ENCODE measurements at regions not wholly inside any gene's neighbourhood (a gene's known extent, or its start where the extent isn't known, plus 50 kb on each side); places are given as distances from the start of the nearest gene placed in this dataset.

DNA sequence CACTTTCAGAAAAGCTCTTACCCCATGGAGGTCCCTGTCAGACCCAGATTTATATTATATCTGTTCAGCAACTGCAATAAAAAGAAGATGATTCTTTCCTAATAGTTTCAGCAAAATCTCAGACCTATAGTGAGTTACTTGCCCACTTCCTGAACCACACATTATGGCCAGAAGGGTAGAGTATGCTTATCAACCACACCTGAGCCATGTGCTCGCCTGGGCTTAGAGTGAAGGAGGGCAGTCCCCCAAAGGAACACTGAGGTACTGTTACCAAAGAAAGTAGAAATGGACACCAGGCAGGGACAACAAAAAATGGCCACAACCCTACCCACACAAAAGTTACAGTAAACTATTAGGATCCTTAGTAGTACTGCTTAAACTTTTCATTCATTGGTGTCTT is 128.7 kb downstream of the ZNF608 start (continued):
- TF ChIP-seq, protein P1, sequence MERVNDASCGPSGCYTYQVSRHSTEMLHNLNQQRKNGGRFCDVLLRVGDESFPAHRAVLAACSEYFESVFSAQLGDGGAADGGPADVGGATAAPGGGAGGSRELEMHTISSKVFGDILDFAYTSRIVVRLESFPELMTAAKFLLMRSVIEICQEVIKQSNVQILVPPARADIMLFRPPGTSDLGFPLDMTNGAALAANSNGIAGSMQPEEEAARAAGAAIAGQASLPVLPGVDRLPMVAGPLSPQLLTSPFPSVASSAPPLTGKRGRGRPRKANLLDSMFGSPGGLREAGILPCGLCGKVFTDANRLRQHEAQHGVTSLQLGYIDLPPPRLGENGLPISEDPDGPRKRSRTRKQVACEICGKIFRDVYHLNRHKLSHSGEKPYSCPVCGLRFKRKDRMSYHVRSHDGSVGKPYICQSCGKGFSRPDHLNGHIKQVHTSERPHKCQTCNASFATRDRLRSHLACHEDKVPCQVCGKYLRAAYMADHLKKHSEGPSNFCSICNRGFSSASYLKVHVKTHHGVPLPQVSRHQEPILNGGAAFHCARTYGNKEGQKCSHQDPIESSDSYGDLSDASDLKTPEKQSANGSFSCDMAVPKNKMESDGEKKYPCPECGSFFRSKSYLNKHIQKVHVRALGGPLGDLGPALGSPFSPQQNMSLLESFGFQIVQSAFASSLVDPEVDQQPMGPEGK (CRISPR knock-in tag; IDR thresholded peaks at IDR 0.05; ENCODE audit: borderline replicate concordance) = no peak
- TF ChIP-seq ARNTL (CRISPR knock-in tag; IDR thresholded peaks at IDR 0.05; ENCODE audit: borderline replicate concordance, low read depth) = no peak
- TF ChIP-seq SNAI2 (CRISPR knock-in tag; IDR thresholded peaks at IDR 0.05) = no peak
- TF ChIP-seq ZNF565 (CRISPR knock-in tag; conservative IDR thresholded peaks at IDR 0.05; ENCODE audit: low read depth) = no peak

DNA sequence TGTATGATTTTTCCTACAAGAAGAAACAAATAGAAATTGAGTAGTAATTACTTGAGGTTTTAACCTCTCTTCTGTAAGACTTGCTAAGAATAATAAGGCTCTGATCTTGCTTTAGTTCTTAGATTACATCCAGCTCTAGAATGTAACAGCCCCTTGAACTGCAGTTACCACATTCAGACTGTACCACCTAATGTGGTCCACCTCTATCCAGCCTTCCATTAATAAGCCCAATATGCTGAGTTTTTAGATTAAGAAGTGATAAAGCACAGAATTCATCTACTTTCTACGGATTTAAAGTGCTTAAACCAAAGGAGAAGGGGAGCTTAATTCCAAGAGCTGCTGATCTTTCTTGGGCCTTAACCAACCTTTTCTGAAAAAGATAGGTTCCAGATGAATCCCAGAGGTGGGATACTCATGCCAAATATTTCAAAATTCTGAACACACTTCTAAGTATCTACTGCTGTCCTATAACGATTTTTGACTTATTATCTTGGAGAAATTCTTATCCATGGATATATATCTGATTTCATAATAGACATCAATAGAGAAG is 131.5 kb downstream of the ZNF608 start:
- no peak for TF ChIP-seq CSDC2 (CRISPR knock-in tag; IDR thresholded peaks at IDR 0.05)
- no peak for TF ChIP-seq ARNTL (CRISPR knock-in tag; IDR thresholded peaks at IDR 0.05; ENCODE audit: borderline replicate concordance, low read depth)
- no peak for TF ChIP-seq GLIS3 (CRISPR knock-in tag; IDR thresholded peaks at IDR 0.05)
- no peak for TF ChIP-seq ZNF565 (CRISPR knock-in tag; conservative IDR thresholded peaks at IDR 0.05; ENCODE audit: low read depth)
- TF ChIP-seq ZC3H10 (CRISPR knock-in tag; IDR thresholded peaks at IDR 0.05) = no peak
- no peak for TF ChIP-seq ZNF70 (CRISPR knock-in tag; IDR thresholded peaks at IDR 0.05)
- no peak for TF ChIP-seq TCF4 (CRISPR knock-in tag; IDR thresholded peaks at IDR 0.05; ENCODE audit: borderline replicate concordance)
- no peak for TF ChIP-seq ESRRG (CRISPR knock-in tag; IDR thresholded peaks at IDR 0.05)
- TF ChIP-seq ZNF8 (CRISPR knock-in tag; IDR thresholded peaks at IDR 0.05) = no peak
- TF ChIP-seq, protein P2, sequence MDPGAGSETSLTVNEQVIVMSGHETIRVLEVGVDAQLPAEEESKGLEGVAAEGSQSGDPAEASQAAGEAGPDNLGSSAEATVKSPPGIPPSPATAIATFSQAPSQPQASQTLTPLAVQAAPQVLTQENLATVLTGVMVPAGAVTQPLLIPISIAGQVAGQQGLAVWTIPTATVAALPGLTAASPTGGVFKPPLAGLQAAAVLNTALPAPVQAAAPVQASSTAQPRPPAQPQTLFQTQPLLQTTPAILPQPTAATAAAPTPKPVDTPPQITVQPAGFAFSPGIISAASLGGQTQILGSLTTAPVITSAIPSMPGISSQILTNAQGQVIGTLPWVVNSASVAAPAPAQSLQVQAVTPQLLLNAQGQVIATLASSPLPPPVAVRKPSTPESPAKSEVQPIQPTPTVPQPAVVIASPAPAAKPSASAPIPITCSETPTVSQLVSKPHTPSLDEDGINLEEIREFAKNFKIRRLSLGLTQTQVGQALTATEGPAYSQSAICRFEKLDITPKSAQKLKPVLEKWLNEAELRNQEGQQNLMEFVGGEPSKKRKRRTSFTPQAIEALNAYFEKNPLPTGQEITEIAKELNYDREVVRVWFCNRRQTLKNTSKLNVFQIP (CRISPR knock-in tag; IDR thresholded peaks at IDR 0.05; ENCODE audit: borderline replicate concordance, low read depth) = no peak
- TF ChIP-seq, protein P1 (CRISPR knock-in tag; IDR thresholded peaks at IDR 0.05; ENCODE audit: borderline replicate concordance) = no peak
- TF ChIP-seq OSR1 (CRISPR knock-in tag; IDR thresholded peaks at IDR 0.05) = no peak
- no peak for TF ChIP-seq ISL1 (CRISPR knock-in tag; IDR thresholded peaks at IDR 0.05)
- TF ChIP-seq RARB (CRISPR knock-in tag; IDR thresholded peaks at IDR 0.05) = no peak
- no peak for TF ChIP-seq PPARA (CRISPR knock-in tag; IDR thresholded peaks at IDR 0.05; ENCODE audit: borderline replicate concordance)
- TF ChIP-seq, protein P3, sequence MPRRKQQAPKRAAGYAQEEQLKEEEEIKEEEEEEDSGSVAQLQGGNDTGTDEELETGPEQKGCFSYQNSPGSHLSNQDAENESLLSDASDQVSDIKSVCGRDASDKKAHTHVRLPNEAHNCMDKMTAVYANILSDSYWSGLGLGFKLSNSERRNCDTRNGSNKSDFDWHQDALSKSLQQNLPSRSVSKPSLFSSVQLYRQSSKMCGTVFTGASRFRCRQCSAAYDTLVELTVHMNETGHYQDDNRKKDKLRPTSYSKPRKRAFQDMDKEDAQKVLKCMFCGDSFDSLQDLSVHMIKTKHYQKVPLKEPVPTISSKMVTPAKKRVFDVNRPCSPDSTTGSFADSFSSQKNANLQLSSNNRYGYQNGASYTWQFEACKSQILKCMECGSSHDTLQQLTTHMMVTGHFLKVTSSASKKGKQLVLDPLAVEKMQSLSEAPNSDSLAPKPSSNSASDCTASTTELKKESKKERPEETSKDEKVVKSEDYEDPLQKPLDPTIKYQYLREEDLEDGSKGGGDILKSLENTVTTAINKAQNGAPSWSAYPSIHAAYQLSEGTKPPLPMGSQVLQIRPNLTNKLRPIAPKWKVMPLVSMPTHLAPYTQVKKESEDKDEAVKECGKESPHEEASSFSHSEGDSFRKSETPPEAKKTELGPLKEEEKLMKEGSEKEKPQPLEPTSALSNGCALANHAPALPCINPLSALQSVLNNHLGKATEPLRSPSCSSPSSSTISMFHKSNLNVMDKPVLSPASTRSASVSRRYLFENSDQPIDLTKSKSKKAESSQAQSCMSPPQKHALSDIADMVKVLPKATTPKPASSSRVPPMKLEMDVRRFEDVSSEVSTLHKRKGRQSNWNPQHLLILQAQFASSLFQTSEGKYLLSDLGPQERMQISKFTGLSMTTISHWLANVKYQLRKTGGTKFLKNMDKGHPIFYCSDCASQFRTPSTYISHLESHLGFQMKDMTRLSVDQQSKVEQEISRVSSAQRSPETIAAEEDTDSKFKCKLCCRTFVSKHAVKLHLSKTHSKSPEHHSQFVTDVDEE (CRISPR knock-in tag; IDR thresholded peaks at IDR 0.05) = no peak
- TF ChIP-seq, protein P4, sequence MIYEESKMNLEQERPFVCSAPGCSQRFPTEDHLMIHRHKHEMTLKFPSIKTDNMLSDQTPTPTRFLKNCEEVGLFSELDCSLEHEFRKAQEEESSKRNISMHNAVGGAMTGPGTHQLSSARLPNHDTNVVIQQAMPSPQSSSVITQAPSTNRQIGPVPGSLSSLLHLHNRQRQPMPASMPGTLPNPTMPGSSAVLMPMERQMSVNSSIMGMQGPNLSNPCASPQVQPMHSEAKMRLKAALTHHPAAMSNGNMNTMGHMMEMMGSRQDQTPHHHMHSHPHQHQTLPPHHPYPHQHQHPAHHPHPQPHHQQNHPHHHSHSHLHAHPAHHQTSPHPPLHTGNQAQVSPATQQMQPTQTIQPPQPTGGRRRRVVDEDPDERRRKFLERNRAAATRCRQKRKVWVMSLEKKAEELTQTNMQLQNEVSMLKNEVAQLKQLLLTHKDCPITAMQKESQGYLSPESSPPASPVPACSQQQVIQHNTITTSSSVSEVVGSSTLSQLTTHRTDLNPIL (CRISPR knock-in tag; IDR thresholded peaks at IDR 0.05; ENCODE audit: low read depth) = no peak
- ATAC-seq = no peak

DNA sequence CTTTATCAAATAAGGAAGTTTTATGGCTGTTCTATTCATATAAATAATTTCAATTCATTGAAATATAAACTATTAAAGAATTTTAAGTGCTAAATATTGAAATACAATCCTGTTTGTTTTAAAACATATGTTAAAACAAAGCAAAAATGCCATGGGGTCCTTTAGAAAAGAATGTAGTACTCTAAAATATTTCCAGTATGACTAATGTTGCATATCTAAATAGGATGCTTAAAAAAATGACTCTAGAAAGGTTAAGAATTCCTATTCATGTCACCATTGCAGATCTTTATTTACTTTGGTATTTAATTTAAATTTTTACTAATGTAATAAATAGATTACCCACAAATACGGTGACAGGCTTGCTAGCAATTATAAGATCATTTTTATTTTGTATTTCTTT is 132.3 kb downstream of the ZNF608 start:
- ATAC-seq = no peak
- TF ChIP-seq ARNTL (CRISPR knock-in tag; IDR thresholded peaks at IDR 0.05; ENCODE audit: borderline replicate concordance, low read depth) (no peak), ESRRG (CRISPR knock-in tag; IDR thresholded peaks at IDR 0.05) (no peak), RARB (CRISPR knock-in tag; IDR thresholded peaks at IDR 0.05) (no peak), BACH2 (CRISPR knock-in tag; IDR thresholded peaks at IDR 0.05; ENCODE audit: borderline replicate concordance) (no peak), TCF4 (CRISPR knock-in tag; IDR thresholded peaks at IDR 0.05; ENCODE audit: borderline replicate concordance) (no peak), TOX (CRISPR knock-in tag; IDR thresholded peaks at IDR 0.05; ENCODE audit: borderline replicate concordance) (no peak), GLIS3 (CRISPR knock-in tag; IDR thresholded peaks at IDR 0.05) (no peak), PPARA (CRISPR knock-in tag; IDR thresholded peaks at IDR 0.05; ENCODE audit: borderline replicate concordance) (no peak), ZFP3 (CRISPR knock-in tag; IDR thresholded peaks at IDR 0.05) (no peak), ISL1 (CRISPR knock-in tag; IDR thresholded peaks at IDR 0.05) (no peak), ZFP30 (CRISPR knock-in tag; IDR thresholded peaks at IDR 0.05) (no peak), ZNF565 (CRISPR knock-in tag; conservative IDR thresholded peaks at IDR 0.05; ENCODE audit: low read depth) (no peak), OSR1 (CRISPR knock-in tag; IDR thresholded peaks at IDR 0.05) (no peak), ZNF70 (CRISPR knock-in tag; IDR thresholded peaks at IDR 0.05) (no peak), ZC3H10 (CRISPR knock-in tag; IDR thresholded peaks at IDR 0.05) (no peak), CSDC2 (CRISPR knock-in tag; IDR thresholded peaks at IDR 0.05) (no peak)
- TF ChIP-seq, protein P5, sequence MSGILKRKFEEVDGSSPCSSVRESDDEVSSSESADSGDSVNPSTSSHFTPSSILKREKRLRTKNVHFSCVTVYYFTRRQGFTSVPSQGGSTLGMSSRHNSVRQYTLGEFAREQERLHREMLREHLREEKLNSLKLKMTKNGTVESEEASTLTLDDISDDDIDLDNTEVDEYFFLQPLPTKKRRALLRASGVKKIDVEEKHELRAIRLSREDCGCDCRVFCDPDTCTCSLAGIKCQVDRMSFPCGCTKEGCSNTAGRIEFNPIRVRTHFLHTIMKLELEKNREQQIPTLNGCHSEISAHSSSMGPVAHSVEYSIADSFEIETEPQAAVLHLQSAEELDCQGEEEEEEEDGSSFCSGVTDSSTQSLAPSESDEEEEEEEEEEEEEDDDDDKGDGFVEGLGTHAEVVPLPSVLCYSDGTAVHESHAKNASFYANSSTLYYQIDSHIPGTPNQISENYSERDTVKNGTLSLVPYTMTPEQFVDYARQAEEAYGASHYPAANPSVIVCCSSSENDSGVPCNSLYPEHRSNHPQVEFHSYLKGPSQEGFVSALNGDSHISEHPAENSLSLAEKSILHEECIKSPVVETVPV (CRISPR knock-in tag; IDR thresholded peaks at IDR 0.05) = no peak
- TF ChIP-seq, protein P1 (CRISPR knock-in tag; IDR thresholded peaks at IDR 0.05; ENCODE audit: borderline replicate concordance) = no peak
